22Rv1 (cell line): ENCODE measurements at regions not wholly inside any gene's neighbourhood (a gene's known extent, or its start where the extent isn't known, plus 50 kb on each side); places are given as distances from the start of the nearest gene placed in this dataset.

ENCODE experiments used
- H3K27ac ChIP-seq: fragments of 450-650 bp; 2 replicates; pipeline ENCODE4 v1.5.1; 2017
- CTCF ChIP-seq: fragments of 450-650 bp; IDR thresholded peaks from 2 replicates; pipeline ENCODE4 v1.5.1; 2017; ENCODE audit warnings: mild to moderate bottlenecking
- ZFX ChIP-seq: fragments of 450-650 bp; IDR thresholded peaks from 2 replicates; pipeline ENCODE4 v1.6.1; 2017; ENCODE audit warnings: antibody characterized with exemption, borderline replicate concordance

- TF ChIP-seq ZFX (no peak), CTCF (no peak)
- H3K27ac ChIP-seq = no peak overlapping the region
These were observed 369.5 kb upstream of the LRATD1 start for GRCh38 chr2:14263053-14263452.

- no peak overlapping the region for H3K27ac ChIP-seq
- TF ChIP-seq CTCF (no peak), ZFX (no peak)
These were observed 362.4 kb upstream of the LRATD1 start for GRCh38 chr2:14270036-14270582.

- TF ChIP-seq CTCF = no peak
- TF ChIP-seq ZFX = no peak
These were observed 360.0 kb upstream of the LRATD1 start for GRCh38 chr2:14272396-14273075.

GRCh38 chr2:14273650-14274049 lies 358.9 kb upstream of the LRATD1 start:
- no peak overlapping the region for H3K27ac ChIP-seq
- no peak for TF ChIP-seq CTCF
- no peak for TF ChIP-seq ZFX

More at GRCh38 chr2:14272396-14273075, 360.0 kb upstream of the LRATD1 start:
- no peak overlapping the region for H3K27ac ChIP-seq

- H3K27ac ChIP-seq = no peak overlapping the region
- no peak for TF ChIP-seq ZFX
- no peak for TF ChIP-seq CTCF
These were observed 348.3 kb upstream of the LRATD1 start for GRCh38 chr2:14284244-14284643.

GRCh38 chr2:14285812-14286211 lies 346.7 kb upstream of the LRATD1 start:
- no peak overlapping the region for H3K27ac ChIP-seq
- TF ChIP-seq ZFX (no peak), CTCF (no peak)

GRCh38 chr2:14288016-14288415 lies 344.5 kb upstream of the LRATD1 start:
- H3K27ac ChIP-seq = no peak overlapping the region
- TF ChIP-seq ZFX (no peak), CTCF (peak; percentile 41)
